Vagina (tissue), 2 donors: ENCODE measurements at regions not wholly inside any gene's neighbourhood (a gene's known extent, or its start where the extent isn't known, plus 50 kb on each side); places are given as distances from the start of the nearest gene placed in this dataset.

Source experiments
- CTCF ChIP-seq, 3 experiments: fragments of 450-650 bp in 2 of 3; fragments of 200-600 bp in 1 of 3; sonication (generic) in 1 of 3; IDR thresholded peaks; one replicate each; pipeline ENCODE4 v1.5.1; 2017 to 2019; ENCODE audit warnings: antibody characterized with exemption in 3 of 3, mild to moderate bottlenecking in 2 of 3, moderate library complexity in 2 of 3
- POLR2A ChIP-seq, 2 donors: fragments of 450-650 bp; IDR thresholded peaks; one replicate each; pipeline ENCODE4 v1.6.1; 2017; ENCODE audit warnings: antibody characterized with exemption in 2 of 2, mild to moderate bottlenecking in 2 of 2, moderate library complexity in 2 of 2

GRCh38 chr2:51534166-51534565 is 502.2 kb upstream of the NRXN1 start:
- TF ChIP-seq CTCF (IDR thresholded peaks at IDR 0.05) (no peak), POLR2A (IDR thresholded peaks at IDR 0.05) (no peak)
